Fibroblast of lung (primary cell): ENCODE measurements at regions not wholly inside any gene's neighbourhood (a gene's known extent, or its start where the extent isn't known, plus 50 kb on each side); places are given as distances from the start of the nearest gene placed in this dataset.

Source experiments
- CTCF ChIP-seq, 2 donors: IDR thresholded peaks in 1 of 2; conservative IDR thresholded peaks in 1 of 2; 1 replicate in 1 of 2; 2 replicates in 1 of 2; pipeline ENCODE4 v1.5.1; 2011 to 2012; ENCODE audit warnings: low read length in 2 of 2, control low read depth in 1 of 2, inconsistent platforms in 1 of 2, low read depth in 1 of 2, mild to moderate bottlenecking in 1 of 2
- EZH2 ChIP-seq: IDR thresholded peaks from 2 replicates; pipeline ENCODE4 v1.5.1; 2012; ENCODE audit warnings: low read length, control low read depth, mild to moderate bottlenecking; ENCODE audit errors: missing control alignments

GRCh38 chr14:63147018-63147417 is 57.2 kb upstream of the RHOJ start:
- TF ChIP-seq CTCF (conservative IDR thresholded peaks at IDR 0.05 in 1 of 2, IDR thresholded peaks at IDR 0.05 in 1 of 2; ENCODE audit: low read depth in 1 of 2, low read length in 2 of 2) (no peak), EZH2 (no peak)
